IMR-90 (cell line): ENCODE measurements at regions not wholly inside any gene's neighbourhood (a gene's known extent, or its start where the extent isn't known, plus 50 kb on each side); places are given as distances from the start of the nearest gene placed in this dataset.
A peak's percentile ranks its signal among the peaks of the same experiment; 100 is the strongest.

Experiments
- ATAC-seq: fragments of 200-7000 bp; cut with Tn5 transposase; 2 replicates; pipeline ENCODE4 v1.9.1; 2020; ENCODE audit warnings: low read depth, mild to moderate bottlenecking, moderate library complexity
- BruUV-seq: library from RNA; stranded (reverse); fragments of 400-500 nt; replicated peaks from 2 replicates; lab custom pipeline; 2021; lab: Mats Ljungman, UMichigan
- CTCF ChIA-PET: fragments of 300-600 bp; formaldehyde crosslinking; extraction: SDS; loops from one replicate; lab custom pipeline; 2021; ENCODE audit warnings: antibody characterized with exemption; lab: Yijun Ruan, JAX
- POLR2A ChIA-PET: fragments of 300-600 bp; sonication (Branson Sonifier 250); formaldehyde crosslinking; loops from one replicate; lab custom pipeline; 2022; ENCODE audit warnings: antibody characterized with exemption; ENCODE audit not compliant: unreplicated experiment; lab: Charles Lee
- DNase-seq: peaks from one replicate; pipeline ENCODE4 v3.0.0; 2013
- H2AFZ ChIP-seq: replicated peaks from 2 replicates; pipeline ENCODE3; 2013; ENCODE audit warnings: low read length, mild to moderate bottlenecking; ENCODE audit not compliant: poor library complexity
- H2AK5ac ChIP-seq: 2 replicates; pipeline ENCODE4 v1.6.1; 2013; ENCODE audit warnings: low read depth, low read length, inconsistent platforms
- H2AK9ac ChIP-seq: replicated peaks from 2 replicates; pipeline ENCODE3; 2013; ENCODE audit warnings: mild to moderate bottlenecking, low read depth, low read length, moderate library complexity; ENCODE audit not compliant: poor library complexity
- H2BK120ac ChIP-seq: 2 replicates; pipeline ENCODE4 v1.6.1; 2013; ENCODE audit warnings: low read depth, low read length, inconsistent platforms
- H2BK15ac ChIP-seq: 3 replicates; pipeline ENCODE4 v1.6.1; 2013; ENCODE audit warnings: low read depth, low read length, inconsistent platforms
- H2BK20ac ChIP-seq: 2 replicates; pipeline ENCODE4 v1.6.1; 2013; ENCODE audit warnings: low read depth, mild to moderate bottlenecking, inconsistent platforms, low read length, moderate library complexity
- H2BK5ac ChIP-seq: 2 replicates; pipeline ENCODE4 v1.6.1; 2013; ENCODE audit warnings: mild to moderate bottlenecking, low read depth, low read length, inconsistent platforms; ENCODE audit not compliant: poor library complexity, severe bottlenecking
- H3K14ac ChIP-seq: replicated peaks from 2 replicates; pipeline ENCODE4 v1.6.1; 2013; ENCODE audit warnings: low read depth, low read length, inconsistent platforms
- H3K18ac ChIP-seq: 2 replicates; pipeline ENCODE4 v1.6.1; 2013; ENCODE audit warnings: low read depth, low read length, control low read depth
- H3K23ac ChIP-seq: 2 replicates; pipeline ENCODE4 v1.6.1; 2013; ENCODE audit warnings: low read depth, low read length, inconsistent platforms
- H3K27ac ChIP-seq: 2 replicates; pipeline ENCODE4 v1.5.1; 2013; ENCODE audit warnings: mild to moderate bottlenecking, control low read depth, low read length; ENCODE audit not compliant: insufficient read depth
- H3K27me3 ChIP-seq: 2 replicates; pipeline ENCODE4 v1.6.1; 2013; ENCODE audit warnings: low read length; ENCODE audit not compliant: control insufficient read depth, insufficient read depth
- H3K36me3 ChIP-seq: 2 replicates; pipeline ENCODE4 v1.6.1; 2013; ENCODE audit warnings: low read length, mixed read lengths; ENCODE audit not compliant: control insufficient read depth, insufficient read depth
- H3K4ac ChIP-seq: 2 replicates; pipeline ENCODE4 v1.6.1; 2013; ENCODE audit warnings: low read depth, low read length, inconsistent platforms
- H3K4me1 ChIP-seq: 2 replicates; pipeline ENCODE4 v1.6.1; 2013; ENCODE audit warnings: low read length, mixed read lengths; ENCODE audit not compliant: control insufficient read depth, insufficient read depth
- H3K4me2 ChIP-seq: 2 replicates; pipeline ENCODE4 v1.6.1; 2013; ENCODE audit warnings: low read depth, mild to moderate bottlenecking, control low read depth, low read length, moderate library complexity
- H3K4me3 ChIP-seq: 2 replicates; pipeline ENCODE4 v1.5.1; 2013; ENCODE audit warnings: low read depth, mild to moderate bottlenecking, control low read depth, low read length, moderate library complexity; ENCODE audit not compliant: insufficient read depth
- H3K56ac ChIP-seq: 2 replicates; pipeline ENCODE4 v1.6.1; 2013; ENCODE audit warnings: low read length, inconsistent platforms; ENCODE audit not compliant: insufficient read depth; ENCODE audit errors: extremely low read depth
- H3K79me1 ChIP-seq, 2 experiments: 2 replicates each; pipeline ENCODE4 v1.6.1; 2013; ENCODE audit warnings: low read length in 2 of 2, inconsistent platforms in 1 of 2, low read depth in 1 of 2
- H3K9ac ChIP-seq: 2 replicates; pipeline ENCODE4 v1.6.1; 2013; ENCODE audit warnings: low read depth, low read length, control low read depth
- H3K9me1 ChIP-seq: 2 replicates; pipeline ENCODE4 v1.6.1; 2013; ENCODE audit warnings: low read length, inconsistent platforms; ENCODE audit not compliant: insufficient read depth
- H3K9me3 ChIP-seq: 2 replicates; pipeline ENCODE4 v1.6.1; 2013; ENCODE audit warnings: low read length; ENCODE audit not compliant: control insufficient read depth, insufficient read depth
- H4K20me1 ChIP-seq: 2 replicates; pipeline ENCODE4 v1.6.1; 2013; ENCODE audit warnings: low read length, inconsistent platforms; ENCODE audit not compliant: insufficient read depth
- H4K5ac ChIP-seq: 2 replicates; pipeline ENCODE4 v1.6.1; 2013; ENCODE audit warnings: mild to moderate bottlenecking, low read depth, low read length, control low read depth
- H4K8ac ChIP-seq, 2 experiments: 2 replicates each; pipeline ENCODE4 v1.6.1; 2013; ENCODE audit warnings: low read depth in 2 of 2, low read length in 2 of 2, control low read depth in 1 of 2, inconsistent platforms in 1 of 2
- H4K91ac ChIP-seq: 2 replicates; pipeline ENCODE4 v1.6.1; 2013; ENCODE audit warnings: low read depth, low read length, inconsistent platforms; ENCODE audit not compliant: insufficient read depth
- BHLHE40 ChIP-seq: fragments of 150-350 bp; IDR thresholded peaks from 2 replicates; pipeline ENCODE4 v1.6.1; 2016; ENCODE audit warnings: mild to moderate bottlenecking, low read depth, low read length
- CEBPB ChIP-seq: IDR thresholded peaks from 2 replicates; pipeline ENCODE4 v1.6.1; 2012; ENCODE audit warnings: low read depth, low read length, improper control_type of control experiment
- CHD1 ChIP-seq: IDR thresholded peaks from 2 replicates; pipeline ENCODE4 v1.6.1; 2012; ENCODE audit warnings: low read depth, low read length, improper control_type of control experiment
- CTCF ChIP-seq: conservative IDR thresholded peaks from 2 replicates; pipeline ENCODE4 v1.5.1; 2012; ENCODE audit warnings: mild to moderate bottlenecking, low read depth, low read length, improper control_type of control experiment
- ELK1 ChIP-seq: fragments of 150-350 bp; IDR thresholded peaks from 2 replicates; pipeline ENCODE4 v1.6.1; 2016; ENCODE audit warnings: low read depth, mild to moderate bottlenecking, low read length, moderate library complexity, borderline replicate concordance
- FOS ChIP-seq: fragments of 150-350 bp; IDR thresholded peaks from 2 replicates; pipeline ENCODE4 v1.6.1; 2016; ENCODE audit warnings: low read depth, low read length
- MAFK ChIP-seq: IDR thresholded peaks from 2 replicates; pipeline ENCODE4 v1.6.1; 2012; ENCODE audit warnings: low read depth, low read length, improper control_type of control experiment
- MAZ ChIP-seq: IDR thresholded peaks from 2 replicates; pipeline ENCODE4 v1.6.1; 2012; ENCODE audit warnings: low read depth, mild to moderate bottlenecking, low read length, improper control_type of control experiment, moderate library complexity, borderline replicate concordance
- MXI1 ChIP-seq: IDR thresholded peaks from 2 replicates; pipeline ENCODE4 v1.6.1; 2012; ENCODE audit warnings: low read depth, mild to moderate bottlenecking, low read length, moderate library complexity, borderline replicate concordance
- NFE2L2 ChIP-seq: fragments of 150-350 bp; IDR thresholded peaks from 2 replicates; pipeline ENCODE4 v1.6.1; 2016; ENCODE audit warnings: low read depth, mild to moderate bottlenecking, low read length
- POLR2A ChIP-seq: IDR thresholded peaks from 2 replicates; pipeline ENCODE4 v1.6.1; 2012; ENCODE audit warnings: mild to moderate bottlenecking, low read depth, low read length
- RAD21 ChIP-seq: IDR thresholded peaks from 2 replicates; pipeline ENCODE4 v1.6.1; 2012; ENCODE audit warnings: low read length, improper control_type of control experiment
- RCOR1 ChIP-seq: IDR thresholded peaks from 2 replicates; pipeline ENCODE4 v1.6.1; 2012; ENCODE audit warnings: mild to moderate bottlenecking, low read length, improper control_type of control experiment; ENCODE audit not compliant: insufficient replicate concordance
- RFX5 ChIP-seq: IDR thresholded peaks from 2 replicates; pipeline ENCODE4 v1.8.0; 2012; ENCODE audit warnings: low read depth, mild to moderate bottlenecking, low read length, moderate library complexity
- SMC3 ChIP-seq: fragments of 150-350 bp; IDR thresholded peaks from 2 replicates; pipeline ENCODE4 v1.6.1; 2016; ENCODE audit warnings: low read depth, mild to moderate bottlenecking, antibody characterized with exemption, low read length, moderate library complexity
- USF2 ChIP-seq: fragments of 150-350 bp; IDR thresholded peaks from 2 replicates; pipeline ENCODE4 v1.6.1; 2017; ENCODE audit warnings: mild to moderate bottlenecking, antibody characterized with exemption, low read length, low read depth
- WGBS, 2 experiments: methylation state at CpG; one replicate each; pipeline versions ENCODE4 v1.1.5 to v1.1.7; 2013; ENCODE audit warnings: missing lambda C conversion rate in 2 of 2; ENCODE audit not compliant: insufficient read length in 1 of 2; ENCODE audit errors: extremely low coverage in 2 of 2; 5-methylcytosine and 5-hydroxymethylcytosine counted together
- dilution Hi-C: fragments of 300-500 bp; cut with HindIII; formaldehyde crosslinking; loops from one replicate; pipeline ENCODE4 v1.14.3; 2018; ENCODE audit warnings: low sequenced_read_pairs; ENCODE audit not compliant: unreplicated experiment
- in situ Hi-C: fragments of 300-500 bp; cut with MboI; formaldehyde crosslinking; loops from 3 replicates; pipeline ENCODE4 v1.14.3; 2019; ENCODE audit warnings: low sequenced_read_pairs, inconsistent platforms, mixed read lengths
- intact Hi-C: fragments of 100-400 bp; cut with micrococcal nuclease; formaldehyde crosslinking; loops from 2 replicates; pipeline ENCODE4 v1.10.0; 2022

- H3K36me3 ChIP-seq: no peaks in the 10 kb centered on the region
- 95% methylated on average over 20 of the region's 28 CpGs; no CpG with 5 or more reads in 1 of the 2 experiments for WGBS, 2 experiments
- TF ChIP-seq RCOR1 (no peak), CHD1 (no peak), MAZ (no peak), RFX5 (no peak), BHLHE40 (no peak), ELK1 (no peak), CTCF (no peak), CEBPB (no peak), FOS (no peak), SMC3 (no peak), MXI1 (no peak), MAFK (no peak), POLR2A (no peak), RAD21 (no peak), NFE2L2 (no peak), USF2 (no peak)
- dilution Hi-C loops: no loop called here
- no peak overlapping the region for H3K56ac ChIP-seq
- intact Hi-C loops: loop anchor here (5.0 kb wide), 1 partner anchor 164 kb away; no protein-coding TSS in a partner anchor
- 0 out of 3 replicates have a peak overlapping the region, but pooled peaks have one; percentile 41 for H2BK15ac ChIP-seq
- ChIA-PET POLR2A (no interaction called here), CTCF (no interaction called here)
- no peak overlapping the region for H3K4ac ChIP-seq
- no peaks in the 10 kb centered on the region for H3K9me3 ChIP-seq
- no peak overlapping the region for H2BK20ac ChIP-seq
- no peak overlapping the region for H3K9ac ChIP-seq
- no peak overlapping the region for H2BK120ac ChIP-seq
- H3K4me3 ChIP-seq: no peak overlapping the region
- H3K23ac ChIP-seq: no peak overlapping the region
- BruUV-seq: no TSS peak
- H4K20me1 ChIP-seq: no peaks in the 10 kb centered on the region
- no peak for ATAC-seq
- DNase-seq: no peak
- no peak overlapping the region for H3K18ac ChIP-seq
- peaks cover 11% of the 10 kb centered on the region for H3K4me1 ChIP-seq
- no peak overlapping the region for H3K27ac ChIP-seq
- no peak overlapping the region for H2BK5ac ChIP-seq
- H3K9me1 ChIP-seq: peaks cover 3% of the 10 kb centered on the region; the same call in 1 of the 2 replicates
- in situ Hi-C loops: no loop called here
- H2AK9ac ChIP-seq: no peak overlapping the region
- H2AK5ac ChIP-seq: no peak overlapping the region
- H4K8ac ChIP-seq: no peak overlapping the region
- no peaks in the 10 kb centered on the region for H3K79me1 ChIP-seq
- H3K4me2 ChIP-seq: no peak overlapping the region
- H3K27me3 ChIP-seq: no peaks in the 10 kb centered on the region
- H2AFZ ChIP-seq: no peak overlapping the region
- H3K14ac ChIP-seq: no peak overlapping the region
- H4K5ac ChIP-seq: no peak overlapping the region
- H4K91ac ChIP-seq: no peak overlapping the region
Observed at GRCh38 chr1:244210884-244211558, 159.9 kb downstream of the ZBTB18 start.
